ENCODE measurements at regions not wholly inside any gene's neighbourhood (a gene's known extent, or its start where the extent isn't known, plus 50 kb on each side); places are given as distances from the start of the nearest gene placed in this dataset.

DNA sequence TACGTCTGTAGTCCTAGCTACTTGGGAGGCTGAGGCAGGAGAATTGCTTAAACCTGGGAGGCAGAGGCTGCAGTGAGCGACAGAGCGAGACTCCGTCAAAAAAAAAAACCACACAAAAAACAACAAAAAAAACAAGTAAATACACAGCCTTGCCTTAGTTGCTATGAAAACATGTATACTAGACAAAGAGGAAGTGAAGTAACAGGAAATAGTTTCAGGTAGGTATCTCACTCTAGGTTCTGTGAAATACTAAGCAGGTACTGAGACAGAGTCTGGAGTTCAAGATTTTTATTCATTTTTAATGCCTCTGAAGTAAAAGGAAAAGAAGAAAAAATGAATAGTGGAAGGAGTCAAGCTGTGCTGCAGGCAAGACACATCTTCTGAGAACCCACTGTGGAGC lies 687.9 kb upstream of the RGMB start:
- TF ChIP-seq EZH2phosphoT487 (IDR thresholded peaks at IDR 0.05; ENCODE audit: insufficient read depth, low read depth): no peak
- TF ChIP-seq EZH2 (IDR thresholded peaks at IDR 0.05; ENCODE audit: insufficient read depth, poor library complexity, severe bottlenecking): no peak

All from GM23248 (cell line).